Esophagus mucosa (tissue), 1 donor: ENCODE measurements at regions not wholly inside any gene's neighbourhood (a gene's known extent, or its start where the extent isn't known, plus 50 kb on each side); places are given as distances from the start of the nearest gene placed in this dataset.
A peak's percentile ranks its signal among the peaks of the same experiment; 100 is the strongest.

Experiments
- ATAC-seq: fragments of 200-7000 bp; cut with Tn5 transposase; one replicate; pipeline ENCODE4 v1.9.1; 2020
- donor health status: DM: yes; HTN: yes; CAD: no.

- no peak for ATAC-seq
Observed at GRCh38 chr22:48838846-48839730, 988.6 kb downstream of the BRD1 start.

GRCh38 chr22:48838376-48838775 lies 989.3 kb downstream of the BRD1 start:
- no peak for ATAC-seq

GRCh38 chr22:48837341-48837935 lies 990.2 kb downstream of the BRD1 start:
- ATAC-seq = peak; percentile 44

GRCh38 chr22:48836673-48837340 lies 990.9 kb downstream of the BRD1 start:
- ATAC-seq = no peak

- no peak for ATAC-seq
Observed at GRCh38 chr22:48835857-48836672, 991.6 kb downstream of the BRD1 start.

- no peak for ATAC-seq
Observed at GRCh38 chr22:48835364-48835763, 992.3 kb downstream of the BRD1 start.

GRCh38 chr22:48834404-48834803 lies 993.3 kb downstream of the BRD1 start:
- ATAC-seq = no peak

GRCh38 chr22:48832592-48832991 lies 995.1 kb downstream of the BRD1 start:
- no peak for ATAC-seq

- ATAC-seq = no peak
Observed at GRCh38 chr22:48829908-48830307, 997.8 kb downstream of the BRD1 start.

- no peak for ATAC-seq
Observed at GRCh38 chr22:48828688-48829087, 999.0 kb downstream of the BRD1 start.

GRCh38 chr22:48827904-48828555 lies 999.6 kb downstream of the BRD1 start:
- ATAC-seq = no peak

GRCh38 chr22:48827268-48827846 lies 1000.3 kb downstream of the BRD1 start:
- ATAC-seq = no peak

- ATAC-seq = no peak
Observed at GRCh38 chr22:48826546-48826945, 1001.1 kb downstream of the BRD1 start.

- no peak for ATAC-seq
Observed at GRCh38 chr22:48825802-48826520, 1001.7 kb downstream of the BRD1 start.

- ATAC-seq = no peak
Observed at GRCh38 chr22:48824712-48825651, 1002.7 kb downstream of the BRD1 start.

- ATAC-seq = no peak
Observed at GRCh38 chr22:48823941-48824340, 1003.7 kb downstream of the BRD1 start.

GRCh38 chr22:48822278-48823233 lies 1005.1 kb downstream of the BRD1 start:
- ATAC-seq = no peak

- ATAC-seq = no peak
Observed at GRCh38 chr22:48821727-48822126, 1005.9 kb downstream of the BRD1 start.

- no peak for ATAC-seq
Observed at GRCh38 chr22:48821346-48821690, 1006.4 kb downstream of the BRD1 start.
